ENCODE measurements at regions not wholly inside any gene's neighbourhood (a gene's known extent, or its start where the extent isn't known, plus 50 kb on each side); places are given as distances from the start of the nearest gene placed in this dataset.

DNA sequence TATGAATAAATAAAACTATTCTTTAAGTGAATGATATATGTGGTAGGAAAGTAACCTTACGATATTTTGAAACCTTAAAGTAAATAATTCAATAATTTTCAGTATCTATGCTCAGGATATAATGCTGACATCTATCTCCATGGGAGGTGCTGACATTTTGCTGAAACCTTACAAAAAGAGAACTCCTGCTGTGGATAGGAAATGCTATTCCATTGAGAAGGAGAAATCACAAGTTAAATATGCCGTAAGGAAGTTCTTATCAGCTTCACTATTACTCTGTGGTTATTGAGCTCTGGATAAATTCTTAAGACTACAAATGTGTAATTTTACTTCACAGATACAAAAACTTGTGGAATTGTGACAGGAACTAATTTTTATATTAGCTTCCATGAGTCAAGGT lies 722.1 kb downstream of the TMTC2 start:
- Histone ChIP-seq H3K4me3 (ENCODE audit: low read depth in 1 of 3, low read length in 3 of 3) (no peak overlapping the region), H3K27me3 (ENCODE audit: control insufficient read depth in 4 of 4, insufficient read depth in 4 of 4, low read length in 3 of 4) (no peaks in the 10 kb centered on the region), H3K27ac (ENCODE audit: low read depth in 1 of 2, low read length in 2 of 2) (no peak overlapping the region), H3K9ac (ENCODE audit: low read depth in 1 of 2, low read length in 2 of 2) (no peak overlapping the region), H3K4me1 (ENCODE audit: control insufficient read depth in 4 of 4, insufficient read depth in 4 of 4, low read length in 3 of 4) (no peaks in the 10 kb centered on the region), H3K36me3 (ENCODE audit: control insufficient read depth in 4 of 4, insufficient read depth in 3 of 4, low read depth in 1 of 4, low read length in 3 of 4) (no peaks in the 10 kb centered on the region), H3K9me3 (ENCODE audit: control insufficient read depth in 4 of 4, low read length in 3 of 4) (peaks cover 0 to 3% (median under 1%) of the 10 kb centered on the region in 4 donors)
- 73% methylated on average over 2 of the region's 2 CpGs for WGBS
- no peak for TF ChIP-seq YY1 (IDR thresholded peaks at IDR 0.05)
- TF ChIP-seq RXRA (IDR thresholded peaks at IDR 0.05), result no peak
- TF ChIP-seq, protein P1, sequence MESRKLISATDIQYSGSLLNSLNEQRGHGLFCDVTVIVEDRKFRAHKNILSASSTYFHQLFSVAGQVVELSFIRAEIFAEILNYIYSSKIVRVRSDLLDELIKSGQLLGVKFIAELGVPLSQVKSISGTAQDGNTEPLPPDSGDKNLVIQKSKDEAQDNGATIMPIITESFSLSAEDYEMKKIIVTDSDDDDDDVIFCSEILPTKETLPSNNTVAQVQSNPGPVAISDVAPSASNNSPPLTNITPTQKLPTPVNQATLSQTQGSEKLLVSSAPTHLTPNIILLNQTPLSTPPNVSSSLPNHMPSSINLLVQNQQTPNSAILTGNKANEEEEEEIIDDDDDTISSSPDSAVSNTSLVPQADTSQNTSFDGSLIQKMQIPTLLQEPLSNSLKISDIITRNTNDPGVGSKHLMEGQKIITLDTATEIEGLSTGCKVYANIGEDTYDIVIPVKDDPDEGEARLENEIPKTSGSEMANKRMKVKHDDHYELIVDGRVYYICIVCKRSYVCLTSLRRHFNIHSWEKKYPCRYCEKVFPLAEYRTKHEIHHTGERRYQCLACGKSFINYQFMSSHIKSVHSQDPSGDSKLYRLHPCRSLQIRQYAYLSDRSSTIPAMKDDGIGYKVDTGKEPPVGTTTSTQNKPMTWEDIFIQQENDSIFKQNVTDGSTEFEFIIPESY (IDR thresholded peaks at IDR 0.05), result no peak
- TF ChIP-seq SP1 (IDR thresholded peaks at IDR 0.05), result no peak
- no peak for TF ChIP-seq JUND (IDR thresholded peaks at IDR 0.05)
- TF ChIP-seq TAF1 (conservative IDR thresholded peaks at IDR 0.05), result no peak
- TF ChIP-seq GABPA (IDR thresholded peaks at IDR 0.05 in 1 of 2, conservative IDR thresholded peaks at IDR 0.05 in 1 of 2), result no peak
- TF ChIP-seq HNF4A (conservative IDR thresholded peaks at IDR 0.05), result no peak
- no peak for TF ChIP-seq NR2F2 (IDR thresholded peaks at IDR 0.05)
- TF ChIP-seq HNF4G (IDR thresholded peaks at IDR 0.05), result no peak
- no peak for TF ChIP-seq FOXA1 (IDR thresholded peaks at IDR 0.05)
- TF ChIP-seq FOXA2 (IDR thresholded peaks at IDR 0.05), result no peak
- no peak for TF ChIP-seq RAD21 (IDR thresholded peaks at IDR 0.05)
- TF ChIP-seq EGR1 (IDR thresholded peaks at IDR 0.05; ENCODE audit: low read depth in 2 of 2), result no peak
- DNase-seq (ENCODE audit: low spot score), result no peak

DNA sequence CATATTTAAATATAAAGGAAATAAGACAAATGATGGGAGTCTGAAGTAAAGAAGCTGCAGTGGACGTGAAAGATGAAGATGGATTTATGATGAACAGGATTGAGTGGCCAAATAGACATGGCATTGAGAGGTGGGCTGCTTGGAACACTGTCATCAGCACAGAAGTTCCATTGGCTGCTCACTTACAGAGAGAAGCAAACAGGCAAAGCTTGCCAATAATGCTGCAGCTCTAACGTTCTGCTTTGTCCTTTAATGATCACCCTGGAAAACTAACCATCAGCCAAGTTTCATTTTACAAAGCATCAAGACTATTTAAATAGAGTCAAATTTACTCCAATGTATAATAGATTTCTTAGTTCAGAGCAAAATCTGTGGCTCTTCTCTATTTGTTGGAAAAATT lies 721.4 kb downstream of the TMTC2 start:
- WGBS, result 45% methylated on average over 2 of the region's 2 CpGs
- no peak for DNase-seq (ENCODE audit: low spot score)
- TF ChIP-seq YY1 (IDR thresholded peaks at IDR 0.05), result no peak
- no peak for TF ChIP-seq RXRA (IDR thresholded peaks at IDR 0.05)
- TF ChIP-seq NR2F2 (IDR thresholded peaks at IDR 0.05), result no peak
- TF ChIP-seq, protein P2, sequence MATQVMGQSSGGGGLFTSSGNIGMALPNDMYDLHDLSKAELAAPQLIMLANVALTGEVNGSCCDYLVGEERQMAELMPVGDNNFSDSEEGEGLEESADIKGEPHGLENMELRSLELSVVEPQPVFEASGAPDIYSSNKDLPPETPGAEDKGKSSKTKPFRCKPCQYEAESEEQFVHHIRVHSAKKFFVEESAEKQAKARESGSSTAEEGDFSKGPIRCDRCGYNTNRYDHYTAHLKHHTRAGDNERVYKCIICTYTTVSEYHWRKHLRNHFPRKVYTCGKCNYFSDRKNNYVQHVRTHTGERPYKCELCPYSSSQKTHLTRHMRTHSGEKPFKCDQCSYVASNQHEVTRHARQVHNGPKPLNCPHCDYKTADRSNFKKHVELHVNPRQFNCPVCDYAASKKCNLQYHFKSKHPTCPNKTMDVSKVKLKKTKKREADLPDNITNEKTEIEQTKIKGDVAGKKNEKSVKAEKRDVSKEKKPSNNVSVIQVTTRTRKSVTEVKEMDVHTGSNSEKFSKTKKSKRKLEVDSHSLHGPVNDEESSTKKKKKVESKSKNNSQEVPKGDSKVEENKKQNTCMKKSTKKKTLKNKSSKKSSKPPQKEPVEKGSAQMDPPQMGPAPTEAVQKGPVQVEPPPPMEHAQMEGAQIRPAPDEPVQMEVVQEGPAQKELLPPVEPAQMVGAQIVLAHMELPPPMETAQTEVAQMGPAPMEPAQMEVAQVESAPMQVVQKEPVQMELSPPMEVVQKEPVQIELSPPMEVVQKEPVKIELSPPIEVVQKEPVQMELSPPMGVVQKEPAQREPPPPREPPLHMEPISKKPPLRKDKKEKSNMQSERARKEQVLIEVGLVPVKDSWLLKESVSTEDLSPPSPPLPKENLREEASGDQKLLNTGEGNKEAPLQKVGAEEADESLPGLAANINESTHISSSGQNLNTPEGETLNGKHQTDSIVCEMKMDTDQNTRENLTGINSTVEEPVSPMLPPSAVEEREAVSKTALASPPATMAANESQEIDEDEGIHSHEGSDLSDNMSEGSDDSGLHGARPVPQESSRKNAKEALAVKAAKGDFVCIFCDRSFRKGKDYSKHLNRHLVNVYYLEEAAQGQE (IDR thresholded peaks at IDR 0.05), result no peak
- TF ChIP-seq, protein P3, sequence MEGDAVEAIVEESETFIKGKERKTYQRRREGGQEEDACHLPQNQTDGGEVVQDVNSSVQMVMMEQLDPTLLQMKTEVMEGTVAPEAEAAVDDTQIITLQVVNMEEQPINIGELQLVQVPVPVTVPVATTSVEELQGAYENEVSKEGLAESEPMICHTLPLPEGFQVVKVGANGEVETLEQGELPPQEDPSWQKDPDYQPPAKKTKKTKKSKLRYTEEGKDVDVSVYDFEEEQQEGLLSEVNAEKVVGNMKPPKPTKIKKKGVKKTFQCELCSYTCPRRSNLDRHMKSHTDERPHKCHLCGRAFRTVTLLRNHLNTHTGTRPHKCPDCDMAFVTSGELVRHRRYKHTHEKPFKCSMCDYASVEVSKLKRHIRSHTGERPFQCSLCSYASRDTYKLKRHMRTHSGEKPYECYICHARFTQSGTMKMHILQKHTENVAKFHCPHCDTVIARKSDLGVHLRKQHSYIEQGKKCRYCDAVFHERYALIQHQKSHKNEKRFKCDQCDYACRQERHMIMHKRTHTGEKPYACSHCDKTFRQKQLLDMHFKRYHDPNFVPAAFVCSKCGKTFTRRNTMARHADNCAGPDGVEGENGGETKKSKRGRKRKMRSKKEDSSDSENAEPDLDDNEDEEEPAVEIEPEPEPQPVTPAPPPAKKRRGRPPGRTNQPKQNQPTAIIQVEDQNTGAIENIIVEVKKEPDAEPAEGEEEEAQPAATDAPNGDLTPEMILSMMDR (IDR thresholded peaks at IDR 0.05; ENCODE audit: low read depth, low read length, missing input control), result no peak
- TF ChIP-seq, protein P4, sequence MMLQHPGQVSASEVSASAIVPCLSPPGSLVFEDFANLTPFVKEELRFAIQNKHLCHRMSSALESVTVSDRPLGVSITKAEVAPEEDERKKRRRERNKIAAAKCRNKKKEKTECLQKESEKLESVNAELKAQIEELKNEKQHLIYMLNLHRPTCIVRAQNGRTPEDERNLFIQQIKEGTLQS (IDR thresholded peaks at IDR 0.05), result no peak
- TF ChIP-seq, protein P1 (IDR thresholded peaks at IDR 0.05), result no peak
- TF ChIP-seq GABPA (IDR thresholded peaks at IDR 0.05 in 1 of 2, conservative IDR thresholded peaks at IDR 0.05 in 1 of 2), result no peak
- no peak for TF ChIP-seq RAD21 (IDR thresholded peaks at IDR 0.05)
- TF ChIP-seq, protein P5, sequence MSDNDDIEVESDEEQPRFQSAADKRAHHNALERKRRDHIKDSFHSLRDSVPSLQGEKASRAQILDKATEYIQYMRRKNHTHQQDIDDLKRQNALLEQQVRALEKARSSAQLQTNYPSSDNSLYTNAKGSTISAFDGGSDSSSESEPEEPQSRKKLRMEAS (IDR thresholded peaks at IDR 0.05), result no peak
- TF ChIP-seq FOXA1 (IDR thresholded peaks at IDR 0.05), result no peak
- Histone ChIP-seq H3K36me3 (ENCODE audit: control insufficient read depth in 4 of 4, insufficient read depth in 3 of 4, low read depth in 1 of 4, low read length in 3 of 4) (no peaks in the 10 kb centered on the region), H3K27me3 (ENCODE audit: control insufficient read depth in 4 of 4, insufficient read depth in 4 of 4, low read length in 3 of 4) (no peaks in the 10 kb centered on the region), H3K27ac (ENCODE audit: low read depth in 1 of 2, low read length in 2 of 2) (no peak overlapping the region), H3K9me3 (ENCODE audit: control insufficient read depth in 4 of 4, low read length in 3 of 4) (peaks cover 0 to 2% (median under 1%) of the 10 kb centered on the region in 4 donors), H3K9ac (ENCODE audit: low read depth in 1 of 2, low read length in 2 of 2) (no peak overlapping the region), H3K4me3 (ENCODE audit: low read depth in 1 of 3, low read length in 3 of 3) (no peak overlapping the region), H3K4me1 (ENCODE audit: control insufficient read depth in 4 of 4, insufficient read depth in 4 of 4, low read length in 3 of 4) (no peaks in the 10 kb centered on the region)
